Activated gamma-delta T cell treated with Interleukin-2 at 50 U/mL for 16 hours (primary cell): ENCODE measurements at regions not wholly inside any gene's neighbourhood (a gene's known extent, or its start where the extent isn't known, plus 50 kb on each side); places are given as distances from the start of the nearest gene placed in this dataset.

Experiments
- DNase-seq: peaks from one replicate; pipeline ENCODE4 v3.0.0-alpha.2; 2020

DNA sequence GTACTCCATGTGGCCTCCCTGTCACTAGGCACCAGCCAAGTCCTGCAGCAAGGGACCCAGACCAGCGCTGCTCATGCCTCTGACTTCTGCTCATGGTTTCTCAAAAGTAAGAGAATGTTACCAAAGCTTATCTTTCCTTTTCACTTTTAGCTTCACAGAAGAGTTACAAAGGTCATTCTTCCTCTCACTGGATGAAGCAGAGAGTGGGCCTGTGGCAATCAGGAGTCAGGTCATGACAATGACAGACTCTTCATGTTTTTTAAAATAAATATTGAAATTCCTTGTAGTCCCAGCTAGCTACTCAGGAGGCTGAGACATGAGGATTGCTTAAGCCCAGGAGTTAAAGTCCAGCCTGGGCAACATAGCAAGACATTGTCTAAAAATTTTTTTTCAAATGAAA lies 126.1 kb downstream of the OSR1 start:
- no peak for DNase-seq

DNA sequence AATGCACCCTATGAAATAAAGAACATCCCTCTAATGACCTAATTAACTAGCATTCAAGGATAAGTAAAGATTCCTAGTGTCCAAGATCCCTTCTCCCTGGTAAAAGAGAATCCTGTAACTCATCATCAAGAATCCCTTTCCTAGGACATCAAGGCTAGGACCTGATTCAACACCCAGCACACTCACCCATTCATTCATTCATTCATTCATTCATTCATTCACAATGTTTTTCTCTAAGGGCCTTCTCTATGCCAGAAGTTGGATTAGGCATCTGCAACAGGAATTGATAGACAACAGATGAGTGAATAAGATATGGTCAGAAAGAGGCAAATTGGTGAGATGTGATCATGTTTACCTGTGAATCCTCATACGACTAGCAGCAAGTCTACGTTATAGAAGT lies 126.8 kb downstream of the OSR1 start:
- DNase-seq: no peak

DNA sequence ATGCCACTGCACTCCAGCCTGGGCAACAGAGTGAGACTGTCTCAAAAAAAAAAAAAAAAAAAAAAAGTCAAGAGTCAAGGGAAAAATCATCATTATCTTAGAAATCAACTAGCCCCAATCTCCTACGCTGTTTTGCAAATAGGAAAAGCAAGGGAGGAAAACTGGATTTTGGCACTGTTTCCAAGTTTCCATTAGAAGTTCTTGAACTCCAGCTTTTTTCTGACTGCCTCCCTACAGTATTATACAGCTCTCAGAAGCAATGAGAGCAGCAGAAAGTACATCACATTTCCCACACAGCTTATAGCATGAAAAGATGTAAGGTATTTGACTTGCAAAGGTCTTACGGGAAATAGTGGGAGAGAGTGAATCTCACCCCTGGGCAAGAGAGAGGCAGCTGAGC lies 127.8 kb downstream of the OSR1 start:
- DNase-seq: no peak

DNA sequence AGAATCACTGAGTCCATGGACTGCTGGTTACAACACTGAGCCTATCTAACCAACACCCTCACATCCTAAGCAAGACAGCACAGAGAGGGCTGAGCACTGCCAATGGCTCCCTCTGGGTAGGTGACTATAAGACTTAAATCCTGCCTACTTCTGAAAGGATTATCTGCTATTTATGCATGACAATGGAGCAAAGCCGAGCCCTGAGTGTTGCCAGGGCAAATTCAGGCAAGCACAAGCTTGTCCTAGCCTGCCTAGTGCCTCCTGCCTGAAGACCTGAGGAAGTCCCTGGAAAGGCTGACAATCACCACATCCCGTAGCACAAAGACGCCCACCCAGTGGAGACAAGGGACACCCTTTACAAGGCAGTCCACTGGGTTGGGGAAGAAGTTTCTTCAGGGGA lies 129.7 kb downstream of the OSR1 start:
- DNase-seq: no peak

DNA sequence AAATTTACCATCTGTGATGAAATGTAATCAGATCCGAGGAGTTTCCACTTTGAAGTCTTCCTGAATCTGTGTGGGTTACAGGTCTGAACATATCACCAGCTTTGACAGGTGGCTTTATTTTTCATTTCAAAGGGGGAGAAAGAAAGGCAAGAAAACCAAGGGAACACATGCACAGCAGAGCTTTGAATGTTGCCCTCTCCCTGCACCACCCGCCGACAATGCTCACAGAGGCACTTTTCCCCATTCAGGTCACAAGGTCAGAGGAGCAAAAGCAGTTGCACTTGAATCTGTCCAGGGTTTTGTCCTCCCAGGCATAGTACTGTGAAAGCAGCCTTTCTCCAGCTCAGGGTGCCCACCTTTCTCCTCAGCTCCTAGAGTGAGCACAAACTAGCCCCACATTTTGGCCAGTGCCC lies 130.2 kb downstream of the OSR1 start:
- DNase-seq: no peak

DNA sequence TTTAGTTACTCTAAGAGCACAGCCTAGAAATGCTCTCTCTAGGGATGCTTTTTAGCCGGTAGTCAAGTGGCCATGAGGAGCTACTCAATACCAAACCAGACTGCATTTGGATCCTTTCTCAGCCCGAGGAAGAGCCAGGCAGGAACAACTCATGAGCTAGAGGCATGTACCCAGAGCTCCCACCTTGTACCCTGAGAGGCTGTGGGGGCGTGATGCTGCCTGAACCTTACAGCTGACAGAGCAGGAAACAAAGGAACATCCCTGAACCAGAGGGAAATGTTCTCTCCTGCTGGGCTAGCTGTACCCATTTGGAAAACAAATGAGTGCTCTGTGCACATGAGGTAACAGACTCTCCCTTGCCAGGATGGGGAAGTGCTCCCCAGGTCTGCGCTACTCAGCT lies 131.6 kb downstream of the OSR1 start:
- DNase-seq: no peak

GRCh38 chr2:19226386-19226785 lies 132.0 kb downstream of the OSR1 start:
- DNase-seq: no peak

DNA sequence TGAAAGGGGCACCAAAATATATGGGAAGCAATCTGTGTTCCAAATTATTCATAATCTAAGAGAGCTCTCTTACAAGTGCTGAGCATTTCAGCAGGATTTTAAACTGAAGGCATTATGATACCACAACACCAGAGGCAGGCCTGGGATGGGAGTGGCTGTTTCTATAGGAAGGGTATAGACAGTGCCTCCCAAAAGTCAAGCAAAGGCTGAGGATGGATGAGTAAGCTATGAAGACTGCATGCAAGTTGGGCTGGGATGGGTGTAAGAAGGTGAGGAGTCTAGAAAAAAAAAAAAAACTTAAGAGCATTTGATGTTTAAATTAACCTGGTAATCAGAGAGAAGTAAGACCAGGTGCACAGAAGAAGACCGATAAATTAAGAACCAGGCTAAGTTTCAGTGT lies 132.5 kb downstream of the OSR1 start:
- no peak for DNase-seq

DNA sequence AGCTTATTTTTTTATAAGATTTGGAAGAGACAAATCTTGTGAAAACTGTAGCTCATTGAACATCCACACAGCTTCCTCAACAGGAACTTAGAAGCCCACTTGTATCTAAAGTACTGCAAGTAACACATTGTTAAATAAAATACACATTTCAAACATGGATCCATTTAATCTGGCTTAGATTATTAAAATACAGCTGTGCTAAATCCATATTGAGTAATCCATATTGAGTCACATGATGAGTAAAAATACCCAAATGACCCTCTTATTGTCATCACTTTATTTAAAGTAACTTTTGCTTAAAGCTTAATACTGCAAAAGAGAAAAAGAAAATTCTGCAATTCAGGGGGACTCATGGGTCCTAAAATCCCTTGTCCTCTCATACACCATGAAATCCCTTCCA lies 133.3 kb downstream of the OSR1 start:
- DNase-seq: no peak

- DNase-seq: no peak
Measured at GRCh38 chr2:19224486-19224885, 133.9 kb downstream of the OSR1 start.

- DNase-seq: no peak
Measured at GRCh38 chr2:19224011-19224410, 134.4 kb downstream of the OSR1 start.

- DNase-seq: no peak
Measured at GRCh38 chr2:19219060-19219459, 139.4 kb downstream of the OSR1 start.

DNA sequence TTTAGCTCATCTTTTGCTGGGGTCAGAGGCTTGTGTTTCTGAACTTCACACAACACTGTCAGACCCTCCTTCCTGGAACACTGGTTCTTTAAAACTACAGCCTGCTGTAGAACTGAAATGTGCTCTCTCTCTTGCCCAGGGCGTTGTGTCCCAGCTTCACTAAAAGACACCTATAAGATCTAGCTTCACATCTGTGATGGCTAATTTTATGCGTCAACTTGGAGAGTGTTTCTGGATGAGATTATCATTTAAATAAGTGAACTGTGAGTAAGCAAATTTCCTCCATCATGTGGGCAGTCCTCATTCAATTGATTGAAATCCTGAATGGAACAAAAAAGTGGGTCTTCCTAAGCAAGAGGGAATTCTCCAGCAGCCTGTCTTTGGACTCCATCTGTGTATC lies 140.3 kb downstream of the OSR1 start:
- no peak for DNase-seq

DNA sequence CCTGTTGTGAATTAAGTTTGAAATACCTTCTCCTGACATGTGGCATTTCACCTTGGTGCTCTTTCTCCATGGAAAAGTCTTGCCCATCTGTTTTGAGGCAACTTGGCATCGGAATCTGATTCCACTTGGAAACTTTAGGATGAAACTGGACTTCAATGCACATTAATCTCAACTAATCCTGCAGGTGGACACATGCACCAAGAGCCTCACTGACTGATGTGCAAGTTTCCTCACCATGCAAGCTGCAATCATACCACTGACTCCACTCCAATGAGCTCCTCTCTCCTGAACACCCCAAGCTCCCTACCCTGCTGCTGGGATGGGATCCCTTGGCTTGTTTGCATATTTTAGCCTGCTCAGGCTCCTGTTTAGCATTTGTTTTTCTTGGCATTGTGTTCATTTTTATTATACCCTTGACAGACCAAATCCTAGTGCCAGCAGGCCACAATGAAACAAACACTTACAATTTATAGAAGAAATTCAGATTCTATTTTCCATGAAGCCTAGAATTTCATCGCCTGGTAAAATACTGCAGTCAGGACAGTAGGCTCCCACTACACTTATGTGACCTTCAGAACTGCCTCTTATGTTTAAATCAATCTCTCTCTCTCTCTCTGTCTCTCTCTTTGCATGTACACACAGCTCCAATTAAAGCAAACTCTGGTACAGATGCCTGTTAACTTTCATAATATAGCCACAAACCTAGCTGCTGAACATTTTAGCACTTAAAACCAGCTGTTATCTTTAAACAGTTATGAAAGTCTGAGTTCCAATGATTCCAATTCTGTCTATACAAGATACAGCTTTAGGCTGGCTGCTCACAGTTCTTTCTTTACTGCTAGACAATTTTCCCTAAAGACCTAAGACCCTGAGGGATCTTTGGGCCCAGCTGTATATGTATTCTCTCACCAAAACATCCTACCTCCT lies 141.5 kb downstream of the OSR1 start:
- DNase-seq: no peak

DNA sequence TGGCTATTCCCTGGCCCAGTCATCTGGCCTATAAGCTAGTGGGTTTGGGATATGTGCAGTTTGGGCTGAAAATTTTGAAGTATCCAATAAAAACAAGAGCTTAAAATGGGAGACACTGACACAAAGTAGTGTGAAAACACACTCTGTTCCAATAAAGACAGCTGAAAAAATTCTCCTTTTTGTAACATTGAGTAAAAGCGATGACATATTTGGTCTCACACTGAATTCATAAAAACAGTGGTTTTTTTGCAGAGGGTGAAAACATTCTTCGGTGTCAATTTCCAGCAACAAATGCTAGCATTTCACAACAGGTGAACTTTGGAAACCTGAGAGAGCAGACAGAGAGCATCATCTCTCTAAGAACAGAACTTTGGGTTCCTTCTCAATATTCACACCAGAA lies 142.2 kb downstream of the OSR1 start:
- no peak for DNase-seq

- no peak for DNase-seq
Measured at GRCh38 chr2:19214682-19215391, 143.6 kb downstream of the OSR1 start.

GRCh38 chr2:19209575-19210341 lies 148.7 kb downstream of the OSR1 start:
- no peak for DNase-seq

DNA sequence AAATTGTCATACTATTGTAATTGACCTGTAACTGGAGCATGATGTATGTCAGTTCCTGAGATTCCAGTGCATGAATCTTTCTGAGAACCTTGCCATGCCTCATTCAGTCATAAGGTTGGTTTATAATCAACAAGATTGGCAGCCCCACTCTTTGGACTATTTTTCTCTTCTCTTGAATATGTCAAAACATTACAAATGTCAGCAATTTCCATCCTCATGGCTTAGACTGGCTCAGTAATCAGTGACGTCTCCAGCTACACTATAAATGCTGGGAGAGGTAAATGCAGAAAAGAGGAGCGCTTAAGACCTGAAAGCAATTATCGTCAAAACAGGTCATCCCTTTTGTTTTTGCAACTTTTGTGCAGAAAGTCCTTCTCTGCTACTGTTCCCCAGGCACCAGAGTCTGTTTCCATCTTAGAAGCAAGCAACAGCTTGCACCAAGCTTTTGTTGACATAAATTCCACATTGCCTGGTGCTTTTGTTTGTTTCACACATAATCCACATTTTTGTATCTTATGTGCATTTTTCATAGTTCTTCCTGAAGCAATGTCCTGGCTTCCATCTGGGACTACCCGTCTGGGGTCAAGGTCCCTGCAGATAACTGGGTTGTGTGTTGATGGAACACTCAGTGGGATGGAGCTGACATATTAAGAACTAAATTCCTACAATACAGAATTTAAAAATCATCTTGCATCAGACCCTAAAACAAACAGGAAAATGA lies 149.8 kb downstream of the OSR1 start:
- DNase-seq: no peak

DNA sequence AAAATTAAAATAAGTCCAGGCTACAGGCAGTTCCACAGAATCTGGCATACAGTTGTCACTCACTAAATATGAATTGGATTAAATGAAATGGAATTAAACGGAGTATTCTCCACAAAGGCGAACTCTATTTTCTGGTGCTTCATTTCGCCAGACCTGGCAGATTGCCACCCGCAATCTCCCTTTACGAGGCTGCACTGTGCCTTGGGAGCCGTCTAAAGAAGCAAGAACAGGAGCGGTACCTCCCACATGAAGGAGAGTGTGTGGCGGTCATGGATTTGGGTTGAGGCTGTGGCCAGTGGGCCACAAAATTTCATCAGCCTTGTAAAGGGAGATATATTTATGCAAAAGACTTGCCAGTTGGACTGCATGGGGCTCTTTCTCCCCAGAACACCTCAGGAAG lies 151.0 kb downstream of the OSR1 start:
- DNase-seq: no peak

DNA sequence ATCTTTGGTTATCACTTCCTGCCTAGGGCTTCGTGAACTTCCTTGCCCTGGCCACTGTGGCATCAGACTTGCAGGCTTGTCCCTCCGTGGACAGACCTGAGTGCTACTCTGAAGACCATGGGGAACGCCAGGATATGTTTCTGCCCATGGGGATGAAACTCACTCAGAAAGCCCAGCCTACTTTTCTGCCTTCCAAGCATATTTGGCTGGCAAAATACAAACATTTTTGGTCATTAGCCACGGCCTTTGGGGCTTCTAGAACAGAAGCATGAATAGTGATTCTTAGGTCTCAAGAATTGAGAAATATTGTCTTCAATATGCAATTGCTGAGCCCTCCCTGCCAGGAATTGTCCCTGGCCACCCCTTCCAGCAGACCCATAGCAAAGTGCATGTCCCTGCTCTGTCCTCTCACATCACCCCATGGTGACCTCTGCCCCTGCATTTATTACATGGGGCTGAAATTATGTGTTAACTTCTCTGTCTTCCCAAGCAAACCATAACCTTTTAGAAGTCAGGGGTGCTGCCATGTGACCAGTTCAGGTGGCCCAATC lies 152.4 kb downstream of the OSR1 start:
- DNase-seq: no peak

- DNase-seq: no peak
Measured at GRCh38 chr2:19203866-19204265, 154.6 kb downstream of the OSR1 start.

DNA sequence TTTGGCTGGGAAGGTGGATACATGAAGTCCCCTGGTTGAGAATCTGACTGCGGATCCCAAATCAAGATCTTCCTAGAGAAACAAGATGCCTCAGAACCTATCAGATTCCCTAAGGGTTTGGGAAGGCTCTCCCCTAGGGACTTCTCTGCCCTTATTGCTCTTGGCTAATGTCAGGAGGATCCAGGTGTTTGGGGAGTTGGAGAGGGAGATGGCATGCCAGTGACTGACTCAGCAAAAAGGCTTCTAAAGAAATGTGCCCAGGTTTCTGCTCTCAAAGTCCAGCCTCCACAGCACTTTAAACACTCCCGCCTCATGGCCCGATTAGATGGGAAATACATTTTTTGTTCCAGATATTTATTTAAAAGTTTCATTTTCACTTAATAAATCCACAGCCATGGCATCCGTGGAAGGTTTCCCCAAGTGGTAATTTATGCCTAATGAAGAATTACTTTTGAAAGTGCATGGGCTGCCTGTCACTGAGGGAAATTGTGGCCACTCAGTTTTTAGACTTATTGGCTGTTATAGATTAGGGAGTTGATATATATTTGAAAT lies 156.4 kb downstream of the OSR1 start:
- DNase-seq: no peak
